ENCODE measurements at regions not wholly inside any gene's neighbourhood (a gene's known extent, or its start where the extent isn't known, plus 50 kb on each side); places are given as distances from the start of the nearest gene placed in this dataset.

- DNase-seq = no peak
These were observed 121.0 kb upstream of the HAAO start for GRCh38 chr2:42913280-42913878.

GRCh38 chr2:42910645-42911405, 118.4 kb upstream of the HAAO start:
- DNase-seq = no peak

GRCh38 chr2:42909966-42910365, 117.6 kb upstream of the HAAO start:
- DNase-seq = no peak

- DNase-seq = no peak
These were observed 116.3 kb upstream of the HAAO start for GRCh38 chr2:42908518-42909200.

- DNase-seq = no peak
These were observed 115.5 kb upstream of the HAAO start for GRCh38 chr2:42907835-42908234.

GRCh38 chr2:42906557-42907411, 114.4 kb upstream of the HAAO start:
- no peak for DNase-seq

GRCh38 chr2:42906111-42906556, 113.8 kb upstream of the HAAO start:
- DNase-seq = no peak

- DNase-seq = no peak
These were observed 113.1 kb upstream of the HAAO start for GRCh38 chr2:42905341-42906110.

- no peak for DNase-seq
These were observed 112.1 kb upstream of the HAAO start for GRCh38 chr2:42904576-42904876.

- DNase-seq = no peak
These were observed 111.6 kb upstream of the HAAO start for GRCh38 chr2:42903821-42904575.

- no peak for DNase-seq
These were observed 110.7 kb upstream of the HAAO start for GRCh38 chr2:42902939-42903709.

GRCh38 chr2:42901076-42901640, 108.8 kb upstream of the HAAO start:
- DNase-seq = no peak

GRCh38 chr2:42900289-42900891, 108.0 kb upstream of the HAAO start:
- DNase-seq = no peak

- no peak for DNase-seq
These were observed 105.0 kb upstream of the HAAO start for GRCh38 chr2:42897358-42897757.

GRCh38 chr2:42895791-42896135, 103.4 kb upstream of the HAAO start:
- no peak for DNase-seq

- DNase-seq = no peak
These were observed 102.9 kb upstream of the HAAO start for GRCh38 chr2:42895134-42895790.

- no peak for DNase-seq
These were observed 100.8 kb upstream of the HAAO start for GRCh38 chr2:42893047-42893758.

- DNase-seq = no peak
These were observed 98.5 kb upstream of the HAAO start for GRCh38 chr2:42890791-42891355.

Measured in activated gamma-delta T cell treated with Interleukin-2 at 50 U/mL for 16 hours (primary cell).